ENCODE measurements at regions not wholly inside any gene's neighbourhood (a gene's known extent, or its start where the extent isn't known, plus 50 kb on each side); places are given as distances from the start of the nearest gene placed in this dataset.
A peak's percentile ranks its signal among the peaks of the same experiment; 100 is the strongest.
"Not testable (repeated sequence)": the region's sequence is repeated elsewhere in the genome, so short reads cannot be mapped to it uniquely, and the experiment has no call there.

GRCh38 chr6:115487331-115487730, 573.4 kb downstream of the FRK start:
- no peak overlapping the region for H3K4me2 ChIP-seq (ENCODE audit: low read length)
- DNase-seq = no peak
- no peak overlapping the region for H3K9ac ChIP-seq (ENCODE audit: low read length)
- no peak overlapping the region for H2BK15ac ChIP-seq (replicated peaks; ENCODE audit: low read depth)
- H3K79me2 ChIP-seq (ENCODE audit: control insufficient read depth, insufficient read depth, low read length) = no peaks in the 10 kb centered on the region
- H3K4me1 ChIP-seq (ENCODE audit: control insufficient read depth, low read depth, low read length) = no peaks in the 10 kb centered on the region
- H3K27ac ChIP-seq (ENCODE audit: low read depth, low read length) = no peak overlapping the region
- no peaks in the 10 kb centered on the region for H3K79me1 ChIP-seq (ENCODE audit: low read length)
- WGBS (ENCODE audit: extremely low coverage, insufficient coverage, low lambda C conversion rate) = no CpG with 5 or more reads among the region's 2 CpGs
- H4K5ac ChIP-seq (ENCODE audit: low read length) = no peak overlapping the region
- no peak overlapping the region for H3K23ac ChIP-seq (ENCODE audit: low read length)
- H2BK5ac ChIP-seq (ENCODE audit: low read length) = no peak overlapping the region
- no peaks in the 10 kb centered on the region for H3K36me3 ChIP-seq (ENCODE audit: control insufficient read depth, insufficient read depth, low read length)
- H2AK5ac ChIP-seq (ENCODE audit: low read length) = no peak overlapping the region
- H3K27me3 ChIP-seq (ENCODE audit: insufficient read depth, low read length, poor library complexity) = no peaks in the 10 kb centered on the region
- H3K4ac ChIP-seq (ENCODE audit: low read depth, low read length) = no peak overlapping the region
- no peak overlapping the region for H3K4me3 ChIP-seq (ENCODE audit: low read length)
- H3K18ac ChIP-seq (ENCODE audit: low read length) = no peak overlapping the region
- no peak overlapping the region for H3K56ac ChIP-seq (ENCODE audit: low read length)
- H2BK120ac ChIP-seq (ENCODE audit: low read depth, low read length) = no peak overlapping the region
- no peak overlapping the region for H4K8ac ChIP-seq (ENCODE audit: low read depth, low read length)

- H3K18ac ChIP-seq (ENCODE audit: low read length) = no peak overlapping the region
- H2AK5ac ChIP-seq (ENCODE audit: low read length) = no peak overlapping the region
- no CpG with 5 or more reads among the region's 4 CpGs for WGBS (ENCODE audit: extremely low coverage, insufficient coverage, low lambda C conversion rate)
- H3K27me3 ChIP-seq (ENCODE audit: insufficient read depth, low read length, poor library complexity) = no peaks in the 10 kb centered on the region
- no peak overlapping the region for H3K4me2 ChIP-seq (ENCODE audit: low read length)
- H2BK120ac ChIP-seq (ENCODE audit: low read depth, low read length) = no peak overlapping the region
- H3K79me2 ChIP-seq (ENCODE audit: control insufficient read depth, insufficient read depth, low read length) = no peaks in the 10 kb centered on the region
- no peak overlapping the region for H3K56ac ChIP-seq (ENCODE audit: low read length)
- H3K4ac ChIP-seq (ENCODE audit: low read depth, low read length) = no peak overlapping the region
- H3K23ac ChIP-seq (ENCODE audit: low read length) = no peak overlapping the region
- no peak overlapping the region for H3K27ac ChIP-seq (ENCODE audit: low read depth, low read length)
- H3K9ac ChIP-seq (ENCODE audit: low read length) = no peak overlapping the region
- no peaks in the 10 kb centered on the region for H3K4me1 ChIP-seq (ENCODE audit: control insufficient read depth, low read depth, low read length)
- no peaks in the 10 kb centered on the region for H3K36me3 ChIP-seq (ENCODE audit: control insufficient read depth, insufficient read depth, low read length)
- H2BK15ac ChIP-seq (replicated peaks; ENCODE audit: low read depth) = no peak overlapping the region
- H4K8ac ChIP-seq (ENCODE audit: low read depth, low read length) = no peak overlapping the region
- no peaks in the 10 kb centered on the region for H3K79me1 ChIP-seq (ENCODE audit: low read length)
- no peak overlapping the region for H3K4me3 ChIP-seq (ENCODE audit: low read length)
- H4K5ac ChIP-seq (ENCODE audit: low read length) = no peak overlapping the region
- no peak for DNase-seq
- no peak overlapping the region for H2BK5ac ChIP-seq (ENCODE audit: low read length)
These were observed 575.3 kb downstream of the FRK start for GRCh38 chr6:115485400-115485799.

- not testable (repeated sequence) for H2AK5ac ChIP-seq (ENCODE audit: low read length); H4K5ac ChIP-seq (ENCODE audit: low read length); H3K36me3 ChIP-seq (ENCODE audit: control insufficient read depth, insufficient read depth, low read length); H3K23ac ChIP-seq (ENCODE audit: low read length); DNase-seq; H3K4ac ChIP-seq (ENCODE audit: low read depth, low read length); H4K8ac ChIP-seq (ENCODE audit: low read depth, low read length); H3K4me2 ChIP-seq (ENCODE audit: low read length); H3K4me1 ChIP-seq (ENCODE audit: control insufficient read depth, low read depth, low read length); H3K79me1 ChIP-seq (ENCODE audit: low read length); H2BK5ac ChIP-seq (ENCODE audit: low read length); H3K9ac ChIP-seq (ENCODE audit: low read length); H3K18ac ChIP-seq (ENCODE audit: low read length); H2BK15ac ChIP-seq (replicated peaks; ENCODE audit: low read depth); H3K27ac ChIP-seq (ENCODE audit: low read depth, low read length); H3K79me2 ChIP-seq (ENCODE audit: control insufficient read depth, insufficient read depth, low read length); H3K27me3 ChIP-seq (ENCODE audit: insufficient read depth, low read length, poor library complexity); H3K56ac ChIP-seq (ENCODE audit: low read length); H3K4me3 ChIP-seq (ENCODE audit: low read length); H2BK120ac ChIP-seq (ENCODE audit: low read depth, low read length)
- no CpG with 5 or more reads among the region's 4 CpGs for WGBS (ENCODE audit: extremely low coverage, insufficient coverage, low lambda C conversion rate)
These were observed 580.1 kb downstream of the FRK start for GRCh38 chr6:115480543-115480942.

- Histone ChIP-seq H2AK5ac (ENCODE audit: low read length) (no peak overlapping the region), H3K79me2 (ENCODE audit: control insufficient read depth, insufficient read depth, low read length) (no peaks in the 10 kb centered on the region), H2BK120ac (ENCODE audit: low read depth, low read length) (no peak overlapping the region), H3K79me1 (ENCODE audit: low read length) (no peaks in the 10 kb centered on the region), H3K23ac (ENCODE audit: low read length) (no peak overlapping the region), H4K5ac (ENCODE audit: low read length) (no peak overlapping the region), H2BK15ac (replicated peaks; ENCODE audit: low read depth) (no peak overlapping the region), H3K4me2 (ENCODE audit: low read length) (no peak overlapping the region), H3K27me3 (ENCODE audit: insufficient read depth, low read length, poor library complexity) (no peaks in the 10 kb centered on the region), H3K36me3 (ENCODE audit: control insufficient read depth, insufficient read depth, low read length) (no peaks in the 10 kb centered on the region), H3K4me3 (ENCODE audit: low read length) (no peak overlapping the region), H3K18ac (ENCODE audit: low read length) (no peak overlapping the region), H3K56ac (ENCODE audit: low read length) (no peak overlapping the region), H3K4me1 (ENCODE audit: control insufficient read depth, low read depth, low read length) (no peaks in the 10 kb centered on the region), H4K8ac (ENCODE audit: low read depth, low read length) (no peak overlapping the region), H3K27ac (ENCODE audit: low read depth, low read length) (no peak overlapping the region), H3K9ac (ENCODE audit: low read length) (no peak overlapping the region), H2BK5ac (ENCODE audit: low read length) (no peak overlapping the region), H3K4ac (ENCODE audit: low read depth, low read length) (no peak overlapping the region)
- no peak for DNase-seq
- WGBS (ENCODE audit: extremely low coverage, insufficient coverage, low lambda C conversion rate) = no CpG with 5 or more reads among the region's 3 CpGs
These were observed 586.1 kb downstream of the FRK start for GRCh38 chr6:115474443-115475041.

- Histone ChIP-seq H2BK15ac (replicated peaks; ENCODE audit: low read depth) (no peak overlapping the region), H4K8ac (ENCODE audit: low read depth, low read length) (no peak overlapping the region), H3K4ac (ENCODE audit: low read depth, low read length) (no peak overlapping the region), H2AK5ac (ENCODE audit: low read length) (no peak overlapping the region), H3K23ac (ENCODE audit: low read length) (no peak overlapping the region), H2BK5ac (ENCODE audit: low read length) (no peak overlapping the region), H4K5ac (ENCODE audit: low read length) (no peak overlapping the region), H2BK120ac (ENCODE audit: low read depth, low read length) (no peak overlapping the region), H3K4me1 (ENCODE audit: control insufficient read depth, low read depth, low read length) (no peaks in the 10 kb centered on the region), H3K79me2 (ENCODE audit: control insufficient read depth, insufficient read depth, low read length) (no peaks in the 10 kb centered on the region), H3K79me1 (ENCODE audit: low read length) (no peaks in the 10 kb centered on the region), H3K27ac (ENCODE audit: low read depth, low read length) (no peak overlapping the region), H3K4me2 (ENCODE audit: low read length) (no peak overlapping the region), H3K9ac (ENCODE audit: low read length) (no peak overlapping the region), H3K18ac (ENCODE audit: low read length) (no peak overlapping the region), H3K4me3 (ENCODE audit: low read length) (no peak overlapping the region), H3K36me3 (ENCODE audit: control insufficient read depth, insufficient read depth, low read length) (no peaks in the 10 kb centered on the region), H3K56ac (ENCODE audit: low read length) (no peak overlapping the region), H3K27me3 (ENCODE audit: insufficient read depth, low read length, poor library complexity) (no peaks in the 10 kb centered on the region)
- DNase-seq = peak; percentile 6
- WGBS (ENCODE audit: extremely low coverage, insufficient coverage, low lambda C conversion rate) = no CpG with 5 or more reads among the region's 6 CpGs
These were observed 592.3 kb downstream of the FRK start for GRCh38 chr6:115468272-115469005.

GRCh38 chr6:115467726-115468125, 593.0 kb downstream of the FRK start:
- Histone ChIP-seq H2BK120ac (ENCODE audit: low read depth, low read length) (no peak overlapping the region), H2BK15ac (replicated peaks; ENCODE audit: low read depth) (no peak overlapping the region), H3K27ac (ENCODE audit: low read depth, low read length) (no peak overlapping the region), H3K79me1 (ENCODE audit: low read length) (no peaks in the 10 kb centered on the region), H4K8ac (ENCODE audit: low read depth, low read length) (no peak overlapping the region), H3K9ac (ENCODE audit: low read length) (no peak overlapping the region), H3K23ac (ENCODE audit: low read length) (no peak overlapping the region), H3K4me2 (ENCODE audit: low read length) (no peak overlapping the region), H3K4ac (ENCODE audit: low read depth, low read length) (no peak overlapping the region), H3K4me1 (ENCODE audit: control insufficient read depth, low read depth, low read length) (no peaks in the 10 kb centered on the region), H2AK5ac (ENCODE audit: low read length) (no peak overlapping the region), H3K18ac (ENCODE audit: low read length) (no peak overlapping the region), H3K79me2 (ENCODE audit: control insufficient read depth, insufficient read depth, low read length) (no peaks in the 10 kb centered on the region), H3K4me3 (ENCODE audit: low read length) (no peak overlapping the region), H3K27me3 (ENCODE audit: insufficient read depth, low read length, poor library complexity) (no peaks in the 10 kb centered on the region), H2BK5ac (ENCODE audit: low read length) (no peak overlapping the region), H3K56ac (ENCODE audit: low read length) (no peak overlapping the region), H3K36me3 (ENCODE audit: control insufficient read depth, insufficient read depth, low read length) (no peaks in the 10 kb centered on the region), H4K5ac (ENCODE audit: low read length) (no peak overlapping the region)
- DNase-seq = peak; percentile 59
- no CpG with 5 or more reads among the region's 2 CpGs for WGBS (ENCODE audit: extremely low coverage, insufficient coverage, low lambda C conversion rate)

All from mesendoderm (in vitro differentiated cells).